K562 (cell line): ENCODE measurements at regions not wholly inside any gene's neighbourhood (a gene's known extent, or its start where the extent isn't known, plus 50 kb on each side); places are given as distances from the start of the nearest gene placed in this dataset.

Experiments used
- ATAC-seq: fragments of 200-7000 bp; cut with Tn5 transposase; 3 replicates; pipeline ENCODE4 v1.9.1; 2020; ENCODE audit warnings: moderate library complexity
- BruUV-seq: library from RNA; stranded (reverse); fragments of 400-500 nt; replicated peaks from 2 replicates; lab custom pipeline; 2021; lab: Mats Ljungman, UMichigan
- CTCF ChIA-PET: fragments of 300-600 bp; formaldehyde crosslinking; extraction: SDS; loops from one replicate; lab custom pipeline; 2021; ENCODE audit warnings: low intra/inter-chr PET ratio; lab: Yijun Ruan, JAX
- POLR2A ChIA-PET: fragments of 300-600, 350-650 bp; sonication (Branson Sonifier 250); formaldehyde crosslinking; extraction: SDS; loops from one replicate; lab custom pipeline; 2021; ENCODE audit warnings: antibody characterized with exemption, inconsistent platforms; lab: Yijun Ruan, JAX
- DNase-seq, 4 experiments: peaks; one replicate each; pipeline versions ENCODE4 v3.0.0 to v3.0.0-alpha.2; 2011 to 2018; ENCODE audit warnings: low spot score in 3 of 4, mixed read lengths in 3 of 4; ENCODE audit errors: extremely low read depth in 1 of 4
- FAIRE-seq: peaks from 2 replicates; lab custom pipeline; 2011; peaks lifted over from hg19 to GRCh38; lab: Jason Lieb, UNC
- H2AFZ ChIP-seq: 2 replicates; pipeline ENCODE4 v1.6.0; 2011; ENCODE audit warnings: low read depth, low read length, control low read depth, inconsistent platforms
- H3K27ac ChIP-seq: fragments of 200-600 bp; 3 replicates; pipeline ENCODE4 v1.8.0; 2011; ENCODE audit warnings: low read depth, mild to moderate bottlenecking, control low read depth, inconsistent platforms, low read length, moderate library complexity, mixed read lengths; ENCODE audit errors: extremely low read depth
- H3K27me3 ChIP-seq, 2 experiments: fragments of 300-600 bp in 1 of 2; 2 replicates in 1 of 2; 3 replicates in 1 of 2; pipeline versions ENCODE4 v1.6.0 to v1.8.0; 2011; ENCODE audit warnings: inconsistent platforms in 2 of 2, low read length in 2 of 2, mild to moderate bottlenecking in 1 of 2, mixed read lengths in 1 of 2, moderate library complexity in 1 of 2; ENCODE audit not compliant: control insufficient read depth in 2 of 2, insufficient read depth in 2 of 2
- H3K36me3 ChIP-seq: fragments of 300-600 bp; 3 replicates; pipeline ENCODE4 v1.8.0; 2011; ENCODE audit warnings: mild to moderate bottlenecking, low read length, inconsistent platforms; ENCODE audit not compliant: control insufficient read depth, insufficient read depth
- H3K4me1 ChIP-seq, 2 experiments: fragments of 200-600 bp in 1 of 2; replicated peaks in 1 of 2; 2 replicates in 1 of 2; 3 replicates in 1 of 2; pipeline versions ENCODE4 v1.5.1 to v1.8.0; 2011; ENCODE audit warnings: inconsistent platforms in 2 of 2, low read length in 2 of 2, mild to moderate bottlenecking in 1 of 2, mixed read lengths in 1 of 2, moderate library complexity in 1 of 2; ENCODE audit not compliant: control insufficient read depth in 2 of 2, insufficient read depth in 2 of 2
- H3K4me2 ChIP-seq: 2 replicates; pipeline ENCODE4 v1.6.1; 2011; ENCODE audit warnings: low read length, control low read depth, inconsistent platforms, mixed read lengths; ENCODE audit not compliant: insufficient read depth
- H3K4me3 ChIP-seq: fragments of 200-600 bp; sonication (generic), shearing (Covaris generic); 2 replicates; pipeline ENCODE4 v1.5.1; 2016; ENCODE audit warnings: control low read depth, inconsistent platforms
- H3K79me2 ChIP-seq: fragments of 200-600 bp; 3 replicates; pipeline ENCODE4 v1.8.0; 2011; ENCODE audit warnings: low read length, inconsistent platforms; ENCODE audit not compliant: control insufficient read depth, insufficient read depth
- H3K9ac ChIP-seq, 2 experiments: 2 replicates each; pipeline versions ENCODE4 v1.6.0 to v1.6.1; 2011; ENCODE audit warnings: low read depth in 2 of 2, low read length in 2 of 2, control low read depth in 1 of 2, inconsistent platforms in 1 of 2, mild to moderate bottlenecking in 1 of 2, mixed read lengths in 1 of 2; ENCODE audit not compliant: insufficient read depth in 1 of 2
- H3K9me1 ChIP-seq: one replicate; pipeline ENCODE4 v1.6.0; 2011; ENCODE audit warnings: inconsistent platforms, mild to moderate bottlenecking, low read length, moderate library complexity; ENCODE audit not compliant: control insufficient read depth, insufficient read depth
- H3K9me3 ChIP-seq: replicated peaks from 2 replicates; pipeline ENCODE4 v1.5.1; 2011; ENCODE audit warnings: low read depth, low read length, inconsistent platforms; ENCODE audit not compliant: control insufficient read depth, insufficient read depth
- H4K20me1 ChIP-seq: replicated peaks from 2 replicates; pipeline ENCODE4 v1.6.1; 2011; ENCODE audit warnings: low read length, inconsistent platforms, mixed read lengths; ENCODE audit not compliant: control insufficient read depth, insufficient read depth
- MYC ChIP-seq, 2 experiments: fragments of 250-450 bp in 1 of 2; sonication (Bioruptor Pico) in 1 of 2; IDR thresholded peaks; 2 replicates each; pipeline versions ENCODE4 v1.5.1 to v1.6.1; 2012 to 2021; ENCODE audit warnings: low read depth in 2 of 2, borderline replicate concordance in 1 of 2, improper control_type of control experiment in 1 of 2, low read length in 1 of 2, mild to moderate bottlenecking in 1 of 2, moderate library complexity in 1 of 2
- RBBP5 ChIP-seq: fragments of 200-600 bp; sonication (generic); IDR thresholded peaks from 2 replicates; pipeline ENCODE4 v1.6.1; 2012; ENCODE audit warnings: borderline replicate concordance, mild to moderate bottlenecking, low read length, control low read depth, inconsistent platforms; ENCODE audit not compliant: insufficient read depth, poor library complexity, severe bottlenecking
- ZNF140 ChIP-seq: fragments of 250-450 bp; sonication (Bioruptor Pico); IDR thresholded peaks from 2 replicates; pipeline ENCODE4 v1.8.0; 2021; ENCODE audit warnings: moderate library complexity, mild to moderate bottlenecking, inconsistent platforms
- ZNF253 ChIP-seq: fragments of 250-450 bp; sonication (Bioruptor Pico); conservative IDR thresholded peaks from 2 replicates; pipeline ENCODE4 v1.6.1; 2021; ENCODE audit warnings: mild to moderate bottlenecking
- ZNF707 ChIP-seq: fragments of 250-450 bp; sonication (Bioruptor Pico); conservative IDR thresholded peaks from 2 replicates; pipeline ENCODE4 v1.8.0; 2022; ENCODE audit warnings: inconsistent platforms, mild to moderate bottlenecking, moderate library complexity
- WGBS: fragments of 100-300 bp; shearing (Covaris generic); methylation state at CpG from one replicate; pipeline ENCODE4 v1.1.6; 2016; ENCODE audit warnings: low coverage, mixed read lengths; ENCODE audit not compliant: insufficient coverage; ENCODE audit errors: missing lambda C conversion rate; 5-methylcytosine and 5-hydroxymethylcytosine counted together
- in situ Hi-C: fragments of 300-500 bp; cut with MboI; formaldehyde crosslinking; loops from 4 replicates; pipeline ENCODE4 v1.15.0; 2018; ENCODE audit warnings: inconsistent platforms, mixed read lengths
- intact Hi-C: fragments of 100-400 bp; cut with micrococcal nuclease; formaldehyde crosslinking; loops from 2 replicates; pipeline ENCODE4 v1.14.2; 2022
- TF ChIP-seq, protein P1 (sequence below): fragments of 450-650 bp; IDR thresholded peaks from 2 replicates; pipeline ENCODE4 v1.6.1; 2016; ENCODE audit warnings: borderline replicate concordance
- TF ChIP-seq, protein P2 (sequence below): fragments of 450-650 bp; IDR thresholded peaks from 2 replicates; pipeline ENCODE4 v1.6.1; 2016; ENCODE audit warnings: mild to moderate bottlenecking, moderate library complexity

DNA sequence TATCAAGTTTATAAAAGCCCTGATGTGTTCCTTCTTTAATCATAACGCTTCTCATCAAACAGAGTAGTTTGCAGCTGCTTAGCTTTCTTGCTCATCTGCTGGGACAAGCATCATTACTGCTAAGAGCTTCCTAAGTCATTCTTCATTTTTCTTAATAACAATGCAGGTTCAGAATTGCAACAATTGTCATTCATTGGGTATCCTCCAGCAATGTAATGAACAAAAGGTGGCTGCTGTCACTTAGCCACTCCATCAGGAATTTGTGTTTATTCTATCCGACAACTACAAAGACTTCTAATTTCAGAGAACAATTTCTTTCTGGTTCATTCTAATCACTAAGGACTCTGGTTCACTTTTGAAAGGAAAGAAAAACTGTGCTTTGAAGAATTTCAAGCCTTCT lies 836.7 kb upstream of the CDH10 start:
- no peak for FAIRE-seq
- ChIA-PET POLR2A (no interaction called here), CTCF (no interaction called here)
- Histone ChIP-seq H3K4me1 (no peaks in the 10 kb centered on the region), H3K9ac (no peak overlapping the region), H4K20me1 (no peaks in the 10 kb centered on the region), H2AFZ (no peak overlapping the region), H3K79me2 (no peaks in the 10 kb centered on the region), H3K9me1 (no peaks in the 10 kb centered on the region), H3K36me3 (no peaks in the 10 kb centered on the region), H3K9me3 (0 out of 2 replicates have a peak, but pooled peaks cover 2% of the 10 kb centered on the region), H3K27me3 (no peaks in the 10 kb centered on the region), H3K4me2 (no peak overlapping the region), H3K27ac (no peak overlapping the region), H3K4me3 (no peak overlapping the region)
- in situ Hi-C loops: no loop called here
- intact Hi-C loops: no loop called here
- no peak for DNase-seq
- BruUV-seq: no TSS peak
- ATAC-seq: no peak
- 0% methylated on average over 2 of the region's 2 CpGs for WGBS
- TF ChIP-seq ZNF707 (CRISPR knock-in tag) (no peak), RBBP5 (no peak), ZNF253 (no peak), MYC (IDR thresholded peaks at IDR 0.05; ENCODE audit: low read depth, low read length) (no peak), MYC (CRISPR knock-in tag; IDR thresholded peaks at IDR 0.05; ENCODE audit: borderline replicate concordance, low read depth) (no peak), ZNF140 (CRISPR knock-in tag) (no peak)
- TF ChIP-seq, protein P1, sequence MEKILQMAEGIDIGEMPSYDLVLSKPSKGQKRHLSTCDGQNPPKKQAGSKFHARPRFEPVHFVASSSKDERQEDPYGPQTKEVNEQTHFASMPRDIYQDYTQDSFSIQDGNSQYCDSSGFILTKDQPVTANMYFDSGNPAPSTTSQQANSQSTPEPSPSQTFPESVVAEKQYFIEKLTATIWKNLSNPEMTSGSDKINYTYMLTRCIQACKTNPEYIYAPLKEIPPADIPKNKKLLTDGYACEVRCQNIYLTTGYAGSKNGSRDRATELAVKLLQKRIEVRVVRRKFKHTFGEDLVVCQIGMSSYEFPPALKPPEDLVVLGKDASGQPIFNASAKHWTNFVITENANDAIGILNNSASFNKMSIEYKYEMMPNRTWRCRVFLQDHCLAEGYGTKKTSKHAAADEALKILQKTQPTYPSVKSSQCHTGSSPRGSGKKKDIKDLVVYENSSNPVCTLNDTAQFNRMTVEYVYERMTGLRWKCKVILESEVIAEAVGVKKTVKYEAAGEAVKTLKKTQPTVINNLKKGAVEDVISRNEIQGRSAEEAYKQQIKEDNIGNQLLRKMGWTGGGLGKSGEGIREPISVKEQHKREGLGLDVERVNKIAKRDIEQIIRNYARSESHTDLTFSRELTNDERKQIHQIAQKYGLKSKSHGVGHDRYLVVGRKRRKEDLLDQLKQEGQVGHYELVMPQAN: no peak
- TF ChIP-seq, protein P2, sequence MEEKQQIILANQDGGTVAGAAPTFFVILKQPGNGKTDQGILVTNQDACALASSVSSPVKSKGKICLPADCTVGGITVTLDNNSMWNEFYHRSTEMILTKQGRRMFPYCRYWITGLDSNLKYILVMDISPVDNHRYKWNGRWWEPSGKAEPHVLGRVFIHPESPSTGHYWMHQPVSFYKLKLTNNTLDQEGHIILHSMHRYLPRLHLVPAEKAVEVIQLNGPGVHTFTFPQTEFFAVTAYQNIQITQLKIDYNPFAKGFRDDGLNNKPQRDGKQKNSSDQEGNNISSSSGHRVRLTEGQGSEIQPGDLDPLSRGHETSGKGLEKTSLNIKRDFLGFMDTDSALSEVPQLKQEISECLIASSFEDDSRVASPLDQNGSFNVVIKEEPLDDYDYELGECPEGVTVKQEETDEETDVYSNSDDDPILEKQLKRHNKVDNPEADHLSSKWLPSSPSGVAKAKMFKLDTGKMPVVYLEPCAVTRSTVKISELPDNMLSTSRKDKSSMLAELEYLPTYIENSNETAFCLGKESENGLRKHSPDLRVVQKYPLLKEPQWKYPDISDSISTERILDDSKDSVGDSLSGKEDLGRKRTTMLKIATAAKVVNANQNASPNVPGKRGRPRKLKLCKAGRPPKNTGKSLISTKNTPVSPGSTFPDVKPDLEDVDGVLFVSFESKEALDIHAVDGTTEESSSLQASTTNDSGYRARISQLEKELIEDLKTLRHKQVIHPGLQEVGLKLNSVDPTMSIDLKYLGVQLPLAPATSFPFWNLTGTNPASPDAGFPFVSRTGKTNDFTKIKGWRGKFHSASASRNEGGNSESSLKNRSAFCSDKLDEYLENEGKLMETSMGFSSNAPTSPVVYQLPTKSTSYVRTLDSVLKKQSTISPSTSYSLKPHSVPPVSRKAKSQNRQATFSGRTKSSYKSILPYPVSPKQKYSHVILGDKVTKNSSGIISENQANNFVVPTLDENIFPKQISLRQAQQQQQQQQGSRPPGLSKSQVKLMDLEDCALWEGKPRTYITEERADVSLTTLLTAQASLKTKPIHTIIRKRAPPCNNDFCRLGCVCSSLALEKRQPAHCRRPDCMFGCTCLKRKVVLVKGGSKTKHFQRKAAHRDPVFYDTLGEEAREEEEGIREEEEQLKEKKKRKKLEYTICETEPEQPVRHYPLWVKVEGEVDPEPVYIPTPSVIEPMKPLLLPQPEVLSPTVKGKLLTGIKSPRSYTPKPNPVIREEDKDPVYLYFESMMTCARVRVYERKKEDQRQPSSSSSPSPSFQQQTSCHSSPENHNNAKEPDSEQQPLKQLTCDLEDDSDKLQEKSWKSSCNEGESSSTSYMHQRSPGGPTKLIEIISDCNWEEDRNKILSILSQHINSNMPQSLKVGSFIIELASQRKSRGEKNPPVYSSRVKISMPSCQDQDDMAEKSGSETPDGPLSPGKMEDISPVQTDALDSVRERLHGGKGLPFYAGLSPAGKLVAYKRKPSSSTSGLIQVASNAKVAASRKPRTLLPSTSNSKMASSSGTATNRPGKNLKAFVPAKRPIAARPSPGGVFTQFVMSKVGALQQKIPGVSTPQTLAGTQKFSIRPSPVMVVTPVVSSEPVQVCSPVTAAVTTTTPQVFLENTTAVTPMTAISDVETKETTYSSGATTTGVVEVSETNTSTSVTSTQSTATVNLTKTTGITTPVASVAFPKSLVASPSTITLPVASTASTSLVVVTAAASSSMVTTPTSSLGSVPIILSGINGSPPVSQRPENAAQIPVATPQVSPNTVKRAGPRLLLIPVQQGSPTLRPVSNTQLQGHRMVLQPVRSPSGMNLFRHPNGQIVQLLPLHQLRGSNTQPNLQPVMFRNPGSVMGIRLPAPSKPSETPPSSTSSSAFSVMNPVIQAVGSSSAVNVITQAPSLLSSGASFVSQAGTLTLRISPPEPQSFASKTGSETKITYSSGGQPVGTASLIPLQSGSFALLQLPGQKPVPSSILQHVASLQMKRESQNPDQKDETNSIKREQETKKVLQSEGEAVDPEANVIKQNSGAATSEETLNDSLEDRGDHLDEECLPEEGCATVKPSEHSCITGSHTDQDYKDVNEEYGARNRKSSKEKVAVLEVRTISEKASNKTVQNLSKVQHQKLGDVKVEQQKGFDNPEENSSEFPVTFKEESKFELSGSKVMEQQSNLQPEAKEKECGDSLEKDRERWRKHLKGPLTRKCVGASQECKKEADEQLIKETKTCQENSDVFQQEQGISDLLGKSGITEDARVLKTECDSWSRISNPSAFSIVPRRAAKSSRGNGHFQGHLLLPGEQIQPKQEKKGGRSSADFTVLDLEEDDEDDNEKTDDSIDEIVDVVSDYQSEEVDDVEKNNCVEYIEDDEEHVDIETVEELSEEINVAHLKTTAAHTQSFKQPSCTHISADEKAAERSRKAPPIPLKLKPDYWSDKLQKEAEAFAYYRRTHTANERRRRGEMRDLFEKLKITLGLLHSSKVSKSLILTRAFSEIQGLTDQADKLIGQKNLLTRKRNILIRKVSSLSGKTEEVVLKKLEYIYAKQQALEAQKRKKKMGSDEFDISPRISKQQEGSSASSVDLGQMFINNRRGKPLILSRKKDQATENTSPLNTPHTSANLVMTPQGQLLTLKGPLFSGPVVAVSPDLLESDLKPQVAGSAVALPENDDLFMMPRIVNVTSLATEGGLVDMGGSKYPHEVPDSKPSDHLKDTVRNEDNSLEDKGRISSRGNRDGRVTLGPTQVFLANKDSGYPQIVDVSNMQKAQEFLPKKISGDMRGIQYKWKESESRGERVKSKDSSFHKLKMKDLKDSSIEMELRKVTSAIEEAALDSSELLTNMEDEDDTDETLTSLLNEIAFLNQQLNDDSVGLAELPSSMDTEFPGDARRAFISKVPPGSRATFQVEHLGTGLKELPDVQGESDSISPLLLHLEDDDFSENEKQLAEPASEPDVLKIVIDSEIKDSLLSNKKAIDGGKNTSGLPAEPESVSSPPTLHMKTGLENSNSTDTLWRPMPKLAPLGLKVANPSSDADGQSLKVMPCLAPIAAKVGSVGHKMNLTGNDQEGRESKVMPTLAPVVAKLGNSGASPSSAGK: no peak
